Fibroblast of skin of left quadriceps (primary cell): ENCODE measurements at regions not wholly inside any gene's neighbourhood (a gene's known extent, or its start where the extent isn't known, plus 50 kb on each side); places are given as distances from the start of the nearest gene placed in this dataset.

Experiments
- DNase-seq, 2 experiments: peaks; one replicate each; pipeline ENCODE4 v3.0.0-alpha.2; 2013; ENCODE audit warnings: low read depth in 2 of 2

- DNase-seq: no peak
These were observed 838.7 kb upstream of the API5 start for GRCh38 chr11:42473106-42473505.

- DNase-seq: no peak
These were observed 829.0 kb upstream of the API5 start for GRCh38 chr11:42482822-42483221.

- DNase-seq: no peak
These were observed 821.3 kb upstream of the API5 start for GRCh38 chr11:42490506-42490905.

GRCh38 chr11:42494459-42494858 lies 817.3 kb upstream of the API5 start:
- no peak for DNase-seq

GRCh38 chr11:42498971-42499370 lies 812.8 kb upstream of the API5 start:
- no peak for DNase-seq

GRCh38 chr11:42502151-42502550 lies 809.6 kb upstream of the API5 start:
- DNase-seq: no peak

GRCh38 chr11:42521994-42522393 lies 789.8 kb upstream of the API5 start:
- DNase-seq: peak; percentile 14 to 19

- peak; percentile 53 to 58 for DNase-seq
These were observed 787.1 kb upstream of the API5 start for GRCh38 chr11:42524534-42525227.

- no peak for DNase-seq
These were observed 785.4 kb upstream of the API5 start for GRCh38 chr11:42526426-42526825.

GRCh38 chr11:42528471-42528870 lies 783.3 kb upstream of the API5 start:
- no peak for DNase-seq

- DNase-seq: no peak
These were observed 782.9 kb upstream of the API5 start for GRCh38 chr11:42528911-42529310.

GRCh38 chr11:42536611-42537360 lies 775.0 kb upstream of the API5 start:
- no peak for DNase-seq

GRCh38 chr11:42542336-42542735 lies 769.5 kb upstream of the API5 start:
- no peak for DNase-seq

- DNase-seq: no peak
These were observed 767.9 kb upstream of the API5 start for GRCh38 chr11:42543844-42544419.

GRCh38 chr11:42544726-42545125 lies 767.1 kb upstream of the API5 start:
- DNase-seq: no peak

GRCh38 chr11:42545954-42546353 lies 765.8 kb upstream of the API5 start:
- no peak for DNase-seq

- no peak for DNase-seq
These were observed 759.0 kb upstream of the API5 start for GRCh38 chr11:42552786-42553185.

GRCh38 chr11:42555190-42555589 lies 756.6 kb upstream of the API5 start:
- no peak for DNase-seq

GRCh38 chr11:42571131-42571877 lies 740.5 kb upstream of the API5 start:
- no peak for DNase-seq

GRCh38 chr11:42571878-42572610 lies 739.8 kb upstream of the API5 start:
- no peak for DNase-seq

- DNase-seq: no peak
These were observed 735.5 kb upstream of the API5 start for GRCh38 chr11:42576318-42576717.

GRCh38 chr11:42589286-42589685 lies 722.5 kb upstream of the API5 start:
- DNase-seq: no peak
